IPS DF 6.9 (cell line): ENCODE measurements at regions not wholly inside any gene's neighbourhood (a gene's known extent, or its start where the extent isn't known, plus 50 kb on each side); places are given as distances from the start of the nearest gene placed in this dataset.

Source experiments
- DNase-seq: peaks from one replicate; pipeline ENCODE4 v3.0.0-alpha.2; 2013; ENCODE audit warnings: low read depth, low spot score
- H3K27ac ChIP-seq: one replicate; pipeline ENCODE4 v1.5.1; 2013; ENCODE audit warnings: low read length, control low read depth
- H3K27me3 ChIP-seq: 2 replicates; pipeline ENCODE4 v1.6.1; 2013; ENCODE audit warnings: mild to moderate bottlenecking, low read length; ENCODE audit not compliant: control insufficient read depth, insufficient read depth
- H3K36me3 ChIP-seq: 2 replicates; pipeline ENCODE4 v1.6.1; 2013; ENCODE audit warnings: low read length; ENCODE audit not compliant: control insufficient read depth, insufficient read depth
- H3K4me1 ChIP-seq: 2 replicates; pipeline ENCODE4 v1.6.1; 2013; ENCODE audit warnings: low read length; ENCODE audit not compliant: control insufficient read depth, insufficient read depth
- H3K4me3 ChIP-seq: 2 replicates; pipeline ENCODE4 v1.5.1; 2013; ENCODE audit warnings: mild to moderate bottlenecking, low read length
- H3K9me3 ChIP-seq: 2 replicates; pipeline ENCODE4 v1.6.1; 2013; ENCODE audit warnings: low read length, inconsistent platforms; ENCODE audit not compliant: control insufficient read depth, insufficient read depth
- WGBS: extraction: QIAGEN DNeasy Blood & Tissue Kit; methylation state at CpG from one replicate; pipeline ENCODE4 v1.1.7; 2013; ENCODE audit warnings: mixed read lengths, missing lambda C conversion rate; ENCODE audit not compliant: insufficient read length, insufficient coverage; 5-methylcytosine and 5-hydroxymethylcytosine counted together

- H3K4me1 ChIP-seq: no peaks in the 10 kb centered on the region
- H3K4me3 ChIP-seq: no peak overlapping the region
- H3K36me3 ChIP-seq: no peaks in the 10 kb centered on the region
- DNase-seq: no peak
- H3K27me3 ChIP-seq: no peaks in the 10 kb centered on the region
- no CpG with 5 or more reads among the region's 7 CpGs for WGBS
- H3K9me3 ChIP-seq: no peaks in the 10 kb centered on the region
- H3K27ac ChIP-seq: no peak overlapping the region
Measured at GRCh38 chr5:159453209-159453608, 122.9 kb upstream of the IL12B start.

- H3K36me3 ChIP-seq: no peaks in the 10 kb centered on the region
- no CpG with 5 or more reads among the region's 2 CpGs for WGBS
- H3K27me3 ChIP-seq: no peaks in the 10 kb centered on the region
- H3K27ac ChIP-seq: no peak overlapping the region
- no peak for DNase-seq
- H3K9me3 ChIP-seq: no peaks in the 10 kb centered on the region
- H3K4me1 ChIP-seq: no peaks in the 10 kb centered on the region
- no peak overlapping the region for H3K4me3 ChIP-seq
Measured at GRCh38 chr5:159456261-159456660, 126.0 kb upstream of the IL12B start.

- Histone ChIP-seq H3K27ac (no peak overlapping the region), H3K36me3 (no peaks in the 10 kb centered on the region), H3K9me3 (no peaks in the 10 kb centered on the region), H3K4me3 (no peak overlapping the region), H3K27me3 (no peaks in the 10 kb centered on the region), H3K4me1 (no peaks in the 10 kb centered on the region)
- DNase-seq: no peak
Measured at GRCh38 chr5:159456722-159457465, 126.6 kb upstream of the IL12B start.

GRCh38 chr5:159458217-159458711 is 128.0 kb upstream of the IL12B start:
- WGBS: no CpG with 5 or more reads among the region's 4 CpGs
- no peak overlapping the region for H3K27ac ChIP-seq

GRCh38 chr5:159459132-159459627 is 128.9 kb upstream of the IL12B start:
- Histone ChIP-seq H3K36me3 (no peaks in the 10 kb centered on the region), H3K4me1 (no peaks in the 10 kb centered on the region), H3K4me3 (no peak overlapping the region), H3K27ac (no peak overlapping the region), H3K9me3 (no peaks in the 10 kb centered on the region), H3K27me3 (no peaks in the 10 kb centered on the region)
- no peak for DNase-seq
- WGBS: no CpG with 5 or more reads among the region's 2 CpGs

More at GRCh38 chr5:159458217-159458711, 128.0 kb upstream of the IL12B start:
- H3K27me3 ChIP-seq: no peaks in the 10 kb centered on the region
- no peaks in the 10 kb centered on the region for H3K36me3 ChIP-seq
- H3K4me1 ChIP-seq: no peaks in the 10 kb centered on the region
- H3K4me3 ChIP-seq: no peak overlapping the region
- H3K9me3 ChIP-seq: no peaks in the 10 kb centered on the region
- DNase-seq: no peak

GRCh38 chr5:159459951-159460538 is 129.8 kb upstream of the IL12B start:
- no peak for DNase-seq
- H3K4me1 ChIP-seq: no peaks in the 10 kb centered on the region
- no peaks in the 10 kb centered on the region for H3K27me3 ChIP-seq
- no CpG with 5 or more reads among the region's 3 CpGs for WGBS
- no peaks in the 10 kb centered on the region for H3K36me3 ChIP-seq
- H3K9me3 ChIP-seq: no peaks in the 10 kb centered on the region
- no peak overlapping the region for H3K27ac ChIP-seq
- H3K4me3 ChIP-seq: no peak overlapping the region

GRCh38 chr5:159463590-159464321 is 133.5 kb upstream of the IL12B start:
- Histone ChIP-seq H3K36me3 (no peaks in the 10 kb centered on the region), H3K9me3 (no peaks in the 10 kb centered on the region), H3K27me3 (no peaks in the 10 kb centered on the region), H3K27ac (no peak overlapping the region), H3K4me3 (no peak overlapping the region), H3K4me1 (no peaks in the 10 kb centered on the region)
- no peak for DNase-seq
- WGBS: no CpG with 5 or more reads among the region's 1 CpG

- WGBS: no CpG with 5 or more reads among the region's 3 CpGs
- Histone ChIP-seq H3K9me3 (no peaks in the 10 kb centered on the region), H3K4me1 (no peaks in the 10 kb centered on the region), H3K4me3 (no peak overlapping the region), H3K36me3 (no peaks in the 10 kb centered on the region), H3K27me3 (no peaks in the 10 kb centered on the region), H3K27ac (no peak overlapping the region)
- DNase-seq: no peak
Measured at GRCh38 chr5:159465604-159466003, 135.3 kb upstream of the IL12B start.

- H3K4me1 ChIP-seq: no peaks in the 10 kb centered on the region
- no peak overlapping the region for H3K27ac ChIP-seq
- H3K36me3 ChIP-seq: no peaks in the 10 kb centered on the region
- H3K9me3 ChIP-seq: no peaks in the 10 kb centered on the region
- no peak overlapping the region for H3K4me3 ChIP-seq
- H3K27me3 ChIP-seq: no peaks in the 10 kb centered on the region
- no CpG with 5 or more reads among the region's 5 CpGs for WGBS
- no peak for DNase-seq
Measured at GRCh38 chr5:159467666-159468065, 137.4 kb upstream of the IL12B start.

GRCh38 chr5:159469496-159470372 is 139.4 kb upstream of the IL12B start:
- DNase-seq: no peak
- no CpG with 5 or more reads among the region's 11 CpGs for WGBS
- H3K36me3 ChIP-seq: no peaks in the 10 kb centered on the region
- no peak overlapping the region for H3K4me3 ChIP-seq
- no peak overlapping the region for H3K27ac ChIP-seq
- no peaks in the 10 kb centered on the region for H3K27me3 ChIP-seq
- H3K9me3 ChIP-seq: no peaks in the 10 kb centered on the region
- H3K4me1 ChIP-seq: no peaks in the 10 kb centered on the region
